HCEC 1CT (cell line): ENCODE measurements at regions not wholly inside any gene's neighbourhood (a gene's known extent, or its start where the extent isn't known, plus 50 kb on each side); places are given as distances from the start of the nearest gene placed in this dataset.

Source experiments
- DNase-seq: peaks from one replicate; pipeline ENCODE4 v3.0.0-alpha.2; 2017

- DNase-seq, result no peak
Observed at GRCh38 chr11:30089921-30090320, 73.1 kb upstream of the KCNA4 start.

- DNase-seq, result no peak
Observed at GRCh38 chr11:30091246-30091645, 74.4 kb upstream of the KCNA4 start.

- no peak for DNase-seq
Observed at GRCh38 chr11:30091737-30092136, 74.9 kb upstream of the KCNA4 start.

- DNase-seq, result no peak
Observed at GRCh38 chr11:30092518-30092917, 75.7 kb upstream of the KCNA4 start.

GRCh38 chr11:30100495-30100894 is 83.7 kb upstream of the KCNA4 start:
- DNase-seq, result no peak

- no peak for DNase-seq
Observed at GRCh38 chr11:30106222-30107181, 89.7 kb upstream of the KCNA4 start.

- no peak for DNase-seq
Observed at GRCh38 chr11:30107899-30108298, 91.1 kb upstream of the KCNA4 start.

- no peak for DNase-seq
Observed at GRCh38 chr11:30109774-30110173, 92.9 kb upstream of the KCNA4 start.

GRCh38 chr11:30110691-30111090 is 93.9 kb upstream of the KCNA4 start:
- no peak for DNase-seq

GRCh38 chr11:30111786-30112185 is 95.0 kb upstream of the KCNA4 start:
- DNase-seq, result no peak

GRCh38 chr11:30113326-30113898 is 96.6 kb upstream of the KCNA4 start:
- DNase-seq, result no peak

- no peak for DNase-seq
Observed at GRCh38 chr11:30116512-30116911, 99.7 kb upstream of the KCNA4 start.

- DNase-seq, result no peak
Observed at GRCh38 chr11:30120045-30120589, 103.3 kb upstream of the KCNA4 start.

- DNase-seq, result no peak
Observed at GRCh38 chr11:30125456-30125855, 105.4 kb upstream of the FSHB start.

GRCh38 chr11:30128269-30128932 is 102.4 kb upstream of the FSHB start:
- DNase-seq, result peak; percentile 9

- no peak for DNase-seq
Observed at GRCh38 chr11:30131535-30131934, 99.3 kb upstream of the FSHB start.

GRCh38 chr11:30133281-30133680 is 97.5 kb upstream of the FSHB start:
- DNase-seq, result no peak

- no peak for DNase-seq
Observed at GRCh38 chr11:30143098-30143705, 87.6 kb upstream of the FSHB start.

- DNase-seq, result no peak
Observed at GRCh38 chr11:30147293-30147692, 83.5 kb upstream of the FSHB start.

GRCh38 chr11:30149998-30150397 is 80.8 kb upstream of the FSHB start:
- DNase-seq, result no peak

- no peak for DNase-seq
Observed at GRCh38 chr11:30150425-30150824, 80.4 kb upstream of the FSHB start.

GRCh38 chr11:30153008-30153407 is 77.8 kb upstream of the FSHB start:
- no peak for DNase-seq

- DNase-seq, result no peak
Observed at GRCh38 chr11:30155428-30155827, 75.4 kb upstream of the FSHB start.
